Astrocyte (in vitro differentiated cells and primary cell): ENCODE measurements at regions not wholly inside any gene's neighbourhood (a gene's known extent, or its start where the extent isn't known, plus 50 kb on each side); places are given as distances from the start of the nearest gene placed in this dataset.

ENCODE experiments used
- EZH2 ChIP-seq: IDR thresholded peaks from 2 replicates; pipeline ENCODE4 v1.6.1; 2012; ENCODE audit warnings: mild to moderate bottlenecking, low read length, inconsistent platforms; ENCODE audit not compliant: insufficient read depth
- TF ChIP-seq, protein P1 (sequence below): IDR thresholded peaks from 2 replicates; pipeline ENCODE4 v1.5.1; 2011; ENCODE audit warnings: low read depth, mild to moderate bottlenecking, inconsistent platforms, low read length, moderate library complexity; ENCODE audit not compliant: insufficient read depth

DNA sequence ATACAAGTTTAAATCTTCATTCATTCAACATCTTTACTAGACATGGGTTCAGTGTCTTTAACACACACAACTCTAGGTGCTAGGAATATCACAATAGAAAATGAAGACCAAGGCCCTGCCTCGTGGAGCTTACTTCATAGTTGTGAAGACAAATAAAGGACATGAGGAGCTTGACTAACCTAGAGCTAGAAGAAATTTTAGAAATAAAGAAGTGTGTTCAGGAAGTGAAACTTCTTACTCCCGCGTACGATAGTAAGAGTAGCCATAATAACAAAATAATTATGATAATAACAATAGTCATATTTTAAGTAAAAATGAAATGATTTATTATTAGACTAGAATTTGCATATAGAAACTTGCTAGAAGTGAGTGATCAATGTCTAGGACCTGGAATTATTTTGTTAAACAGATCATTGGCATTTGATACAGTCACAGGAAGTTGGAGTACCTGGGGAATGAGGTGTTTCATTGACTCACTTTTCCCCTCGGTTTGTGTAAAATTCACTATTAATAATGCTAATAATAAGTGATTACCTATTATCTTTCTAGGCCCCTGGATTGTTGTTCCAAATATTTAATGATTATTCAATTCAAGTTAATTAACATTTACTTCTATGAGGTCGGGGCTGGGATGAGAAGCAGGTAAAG, 331.3 kb downstream of the NSG2 start:
- TF ChIP-seq, protein P1, sequence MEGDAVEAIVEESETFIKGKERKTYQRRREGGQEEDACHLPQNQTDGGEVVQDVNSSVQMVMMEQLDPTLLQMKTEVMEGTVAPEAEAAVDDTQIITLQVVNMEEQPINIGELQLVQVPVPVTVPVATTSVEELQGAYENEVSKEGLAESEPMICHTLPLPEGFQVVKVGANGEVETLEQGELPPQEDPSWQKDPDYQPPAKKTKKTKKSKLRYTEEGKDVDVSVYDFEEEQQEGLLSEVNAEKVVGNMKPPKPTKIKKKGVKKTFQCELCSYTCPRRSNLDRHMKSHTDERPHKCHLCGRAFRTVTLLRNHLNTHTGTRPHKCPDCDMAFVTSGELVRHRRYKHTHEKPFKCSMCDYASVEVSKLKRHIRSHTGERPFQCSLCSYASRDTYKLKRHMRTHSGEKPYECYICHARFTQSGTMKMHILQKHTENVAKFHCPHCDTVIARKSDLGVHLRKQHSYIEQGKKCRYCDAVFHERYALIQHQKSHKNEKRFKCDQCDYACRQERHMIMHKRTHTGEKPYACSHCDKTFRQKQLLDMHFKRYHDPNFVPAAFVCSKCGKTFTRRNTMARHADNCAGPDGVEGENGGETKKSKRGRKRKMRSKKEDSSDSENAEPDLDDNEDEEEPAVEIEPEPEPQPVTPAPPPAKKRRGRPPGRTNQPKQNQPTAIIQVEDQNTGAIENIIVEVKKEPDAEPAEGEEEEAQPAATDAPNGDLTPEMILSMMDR: no peak
- TF ChIP-seq EZH2: no peak
